HG03095 (cell line): ENCODE measurements at regions not wholly inside any gene's neighbourhood (a gene's known extent, or its start where the extent isn't known, plus 50 kb on each side); places are given as distances from the start of the nearest gene placed in this dataset.
A peak's percentile ranks its signal among the peaks of the same experiment; 100 is the strongest.
"Not testable (repeated sequence)": the region's sequence is repeated elsewhere in the genome, so short reads cannot be mapped to it uniquely, and the experiment has no call there.

Source experiments
- ATAC-seq: cut with Tn5 transposase; IDR thresholded peaks from one replicate; pipeline ENCODE4 v1.9.1; 2021; ENCODE audit warnings: moderate library complexity; ENCODE audit not compliant: unreplicated experiment

DNA sequence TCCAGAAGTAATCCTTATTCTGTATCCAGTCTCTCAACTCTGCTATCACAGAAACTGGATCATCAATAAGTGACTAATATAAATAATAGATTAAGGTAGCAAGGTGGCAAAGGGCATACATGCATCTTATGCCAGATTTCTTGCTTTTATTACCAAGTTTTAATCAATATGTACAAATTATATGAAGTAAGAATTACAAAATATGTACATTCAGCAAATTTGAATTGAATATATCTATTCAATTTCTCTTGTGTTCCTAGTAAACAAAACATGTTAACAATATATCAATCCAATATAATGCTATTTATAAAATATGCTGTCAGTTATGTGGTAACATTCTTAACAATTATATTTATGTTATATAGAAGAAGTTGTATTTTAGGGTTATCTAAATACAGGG lies 488.7 kb upstream of the COX7C start:
- ATAC-seq, result no peak

DNA sequence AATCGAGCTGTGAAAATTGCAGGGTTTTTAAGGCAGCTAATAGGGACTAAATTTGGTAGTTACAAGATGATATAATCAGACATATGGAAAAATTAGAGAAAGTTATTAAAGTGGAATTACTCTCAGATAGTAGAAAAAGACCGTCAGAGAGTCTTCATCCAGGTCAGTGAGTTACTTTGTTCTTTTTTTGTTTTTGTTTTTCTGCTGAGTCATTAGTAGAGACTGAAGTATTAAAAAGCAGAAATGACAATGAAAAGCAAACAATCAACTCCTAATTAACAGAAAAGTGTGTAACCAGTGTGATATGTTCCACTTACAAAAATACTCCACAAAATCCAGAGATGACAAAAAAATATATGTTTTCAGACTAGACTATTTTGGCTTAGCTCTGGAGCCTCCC lies 480.4 kb upstream of the COX7C start:
- ATAC-seq, result no peak

DNA sequence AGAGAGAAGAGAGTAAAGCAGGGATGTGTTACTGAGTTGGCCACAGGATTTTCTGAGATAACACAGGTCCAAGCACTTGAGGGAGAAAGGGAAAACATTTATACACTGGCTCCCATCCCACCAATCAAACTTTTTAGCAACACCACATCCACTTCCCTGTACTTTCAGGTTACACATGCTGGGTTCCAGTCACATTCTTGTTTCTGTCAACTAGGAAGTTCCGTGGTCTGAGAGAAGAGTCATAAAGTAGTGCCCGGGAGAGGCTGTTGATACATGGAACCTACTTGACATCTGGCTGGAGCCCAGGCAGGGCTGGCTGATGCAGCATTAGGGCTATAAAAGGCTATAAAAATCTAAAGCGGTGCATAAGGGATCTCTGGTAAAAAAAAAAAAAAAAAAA lies 473.9 kb upstream of the COX7C start:
- ATAC-seq, result no peak

DNA sequence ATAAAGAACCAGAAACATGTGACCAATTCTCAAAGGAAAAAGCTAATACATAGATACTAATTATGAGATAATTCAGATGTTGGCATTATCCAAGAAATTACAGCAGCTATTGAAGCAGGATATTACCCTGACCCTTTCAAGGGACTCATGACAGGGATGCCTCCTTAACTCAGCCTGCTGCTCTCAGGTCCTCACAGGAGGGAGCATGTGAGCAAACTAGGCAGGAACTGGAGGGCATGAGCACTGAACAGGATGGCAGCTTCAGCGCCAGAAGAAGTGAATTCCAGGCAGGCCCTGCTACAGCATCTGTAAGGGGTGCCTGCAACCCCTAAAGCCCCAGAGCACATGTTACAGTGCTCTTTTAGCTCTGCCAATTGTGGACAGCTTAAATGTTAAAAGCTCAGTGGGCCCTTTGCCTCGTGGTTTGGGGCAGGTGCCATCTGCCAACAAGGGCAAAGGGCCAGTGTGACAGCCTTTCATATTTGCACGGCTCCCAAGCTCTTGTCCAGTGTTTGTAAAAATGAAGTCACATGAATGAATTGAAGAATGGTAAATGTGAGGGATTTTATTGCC lies 464.7 kb upstream of the COX7C start:
- ATAC-seq, result no peak

DNA sequence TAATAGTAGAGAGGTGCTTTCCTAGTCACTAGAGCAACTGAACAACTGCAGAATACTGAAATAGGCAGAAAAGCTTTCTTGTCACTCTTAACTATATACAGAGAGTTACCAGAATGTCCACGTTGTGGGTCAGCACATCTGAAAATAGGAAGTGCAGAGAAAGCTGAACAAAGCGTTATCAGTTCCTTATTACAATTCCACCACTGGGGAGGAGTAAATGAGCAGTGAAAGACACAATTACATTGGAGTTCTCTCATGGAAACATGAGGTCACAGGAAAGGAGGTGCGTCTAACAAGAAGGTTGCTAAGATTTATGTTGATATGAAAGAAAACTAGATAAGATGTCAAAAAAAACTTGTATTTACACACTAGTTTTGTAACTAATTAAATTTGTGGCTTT lies 461.9 kb upstream of the COX7C start:
- no peak for ATAC-seq

DNA sequence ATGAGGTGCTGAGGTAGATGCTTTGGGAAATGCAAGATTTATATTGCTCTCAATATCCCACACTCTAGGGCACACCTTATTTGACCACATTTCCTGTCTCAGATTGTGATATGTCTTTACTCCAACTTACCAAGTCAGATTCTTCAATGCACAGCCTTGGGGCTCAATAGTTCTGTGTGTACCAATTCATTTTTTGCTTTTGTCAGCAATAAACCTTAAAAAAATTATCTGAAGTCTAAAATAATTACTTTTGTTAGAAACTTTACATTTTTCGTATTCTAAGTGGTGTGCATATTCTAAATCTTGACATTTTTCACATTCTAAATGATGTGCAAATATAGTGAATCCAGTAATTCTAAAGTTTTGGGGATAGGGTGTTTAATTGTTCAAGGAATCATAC lies 447.5 kb upstream of the COX7C start:
- no peak for ATAC-seq

DNA sequence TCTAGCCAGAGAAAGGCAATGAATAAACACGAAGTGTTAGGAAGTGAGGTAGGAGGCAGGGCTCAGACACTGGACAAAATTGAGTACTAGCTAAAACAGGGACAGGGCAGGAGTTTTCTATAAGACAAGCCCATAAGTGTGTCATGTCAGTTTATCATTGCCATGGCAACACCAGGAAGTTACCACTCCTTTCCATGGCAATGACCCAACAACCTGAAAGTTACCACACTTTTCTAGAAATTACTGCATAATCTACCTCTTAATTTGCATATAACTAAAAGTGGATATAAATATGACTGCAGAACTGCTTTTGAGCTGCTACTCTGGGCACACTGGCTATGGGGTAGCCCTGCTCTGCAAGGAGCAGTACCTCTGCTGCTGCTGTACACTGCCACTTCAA lies 442.5 kb upstream of the COX7C start:
- peak; percentile 76 for ATAC-seq

DNA sequence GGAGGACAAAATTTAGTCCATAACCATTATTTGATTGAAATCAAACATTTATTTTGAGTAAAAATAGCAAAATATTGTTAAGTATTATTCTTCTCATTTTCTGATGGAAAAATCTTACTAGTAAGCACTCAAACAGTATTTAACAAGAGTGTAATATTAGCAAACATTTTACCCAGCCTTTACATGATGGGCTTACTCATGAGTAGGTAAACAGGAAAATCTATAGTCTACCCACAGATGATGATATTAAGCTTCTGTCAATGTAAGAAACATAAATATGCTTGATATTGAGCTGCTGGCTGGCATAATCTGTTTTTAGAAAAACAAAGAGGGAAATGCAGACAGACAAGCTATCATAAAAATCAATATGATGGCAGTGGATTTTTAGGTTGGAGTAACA lies 418.5 kb upstream of the COX7C start:
- ATAC-seq, result no peak

DNA sequence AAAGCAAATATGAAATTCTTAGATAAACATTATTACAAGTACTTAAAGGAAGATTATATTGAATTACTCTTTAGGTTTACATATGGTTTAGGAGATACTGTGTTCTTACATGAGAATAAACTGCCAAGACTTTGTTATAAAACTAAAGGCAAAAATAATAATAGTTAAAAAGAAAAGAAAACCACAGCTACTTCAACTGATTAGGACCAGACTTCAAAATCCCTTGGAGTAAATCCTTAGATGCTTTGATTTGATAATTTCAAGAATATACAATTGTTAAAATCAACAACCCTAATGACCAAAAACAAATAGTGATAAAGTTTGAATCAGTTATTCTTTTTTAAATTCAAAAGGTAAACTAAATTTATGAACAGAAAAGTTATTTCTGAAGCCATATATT lies 389.6 kb upstream of the COX7C start:
- no peak for ATAC-seq

DNA sequence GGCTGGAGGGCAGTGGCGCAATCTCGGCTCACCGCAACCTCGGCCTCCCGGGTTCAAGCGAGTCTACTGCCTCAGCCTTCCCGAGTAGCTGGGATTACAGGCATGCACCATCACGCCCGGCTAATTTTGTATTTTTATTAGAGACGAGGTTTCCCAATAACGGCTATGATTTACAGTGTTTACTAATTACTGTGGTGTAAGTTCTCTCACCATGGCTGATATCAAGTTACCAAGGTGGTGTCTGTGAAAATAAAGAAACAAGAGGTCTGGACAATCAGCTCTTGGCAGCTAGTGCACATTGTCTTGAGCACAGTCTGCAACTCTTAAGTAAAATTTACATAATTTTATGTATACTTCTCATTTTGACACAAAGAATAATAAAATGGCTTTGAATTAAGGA lies 385.5 kb upstream of the COX7C start:
- no peak for ATAC-seq

DNA sequence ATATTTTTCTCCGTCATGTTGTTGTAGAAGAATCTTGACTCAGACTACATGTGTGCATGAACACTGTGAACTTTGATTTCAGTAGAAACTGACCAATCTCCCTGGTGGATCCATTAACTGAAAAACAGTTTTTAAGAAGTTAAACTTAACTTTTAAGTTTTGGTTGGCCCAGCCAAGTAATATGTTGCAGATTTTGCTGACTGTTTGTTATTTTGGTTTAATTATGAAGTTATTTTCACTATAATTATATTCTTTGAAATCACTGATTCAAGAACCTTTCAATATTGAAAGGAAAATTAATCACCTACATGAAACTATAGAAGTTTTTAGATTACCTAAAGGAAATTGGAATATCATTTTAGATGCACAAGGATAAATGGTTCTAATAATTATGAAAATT lies 373.6 kb upstream of the COX7C start:
- no peak for ATAC-seq

DNA sequence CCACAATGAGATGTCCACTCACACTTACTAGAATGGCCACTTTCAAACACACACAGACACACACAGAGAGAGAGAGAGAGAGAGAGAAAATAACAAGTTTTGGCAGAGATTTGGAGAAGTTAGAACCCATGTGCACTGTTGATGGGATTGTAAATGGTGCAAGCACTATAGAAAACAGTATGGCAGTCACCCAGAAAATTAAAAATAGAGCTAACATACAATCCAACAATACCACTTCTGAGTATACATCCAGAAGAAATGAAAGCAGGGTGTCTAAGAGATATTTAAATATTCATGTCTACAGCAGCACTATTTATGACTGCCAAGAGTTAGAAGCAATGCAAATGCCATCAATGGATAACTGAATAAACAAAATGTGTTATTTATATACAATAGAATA lies 359.9 kb upstream of the COX7C start:
- ATAC-seq, result no peak

DNA sequence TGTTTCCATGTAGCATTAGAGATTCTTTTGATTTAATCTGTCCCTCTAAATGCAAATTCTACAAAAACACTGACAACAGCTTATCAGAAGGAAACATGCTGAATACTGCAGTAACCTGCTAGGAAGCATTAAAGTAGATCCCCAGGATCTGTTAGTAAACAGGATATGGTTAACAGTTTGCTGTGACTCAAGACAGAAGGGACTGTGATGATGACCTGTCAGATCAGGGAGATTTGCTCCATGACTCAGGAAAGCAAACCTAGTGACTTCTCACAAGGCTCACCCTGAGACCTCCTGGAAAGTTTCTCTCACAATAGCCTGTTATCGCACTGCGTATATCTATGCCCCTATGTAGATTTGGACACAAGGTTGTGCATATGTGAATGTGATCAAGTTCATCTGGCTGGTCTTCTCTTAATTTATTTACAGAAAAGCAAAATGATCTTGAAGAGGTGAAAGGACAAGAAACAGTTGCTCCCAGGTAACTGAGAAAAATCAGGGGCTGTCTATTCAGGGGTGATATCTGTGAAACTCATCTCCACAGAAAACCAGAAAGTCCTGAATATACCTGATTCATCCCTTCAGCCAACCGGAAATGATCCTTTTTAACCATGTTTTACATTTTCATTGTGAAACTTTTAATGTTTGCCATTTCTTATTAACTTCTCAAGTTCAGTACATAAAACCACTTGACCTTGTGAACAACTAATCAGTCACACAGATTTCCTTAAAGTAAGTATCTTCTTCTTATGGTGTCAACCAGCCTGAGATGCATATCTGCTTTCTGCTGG lies 333.1 kb upstream of the COX7C start:
- not testable (repeated sequence) for ATAC-seq

DNA sequence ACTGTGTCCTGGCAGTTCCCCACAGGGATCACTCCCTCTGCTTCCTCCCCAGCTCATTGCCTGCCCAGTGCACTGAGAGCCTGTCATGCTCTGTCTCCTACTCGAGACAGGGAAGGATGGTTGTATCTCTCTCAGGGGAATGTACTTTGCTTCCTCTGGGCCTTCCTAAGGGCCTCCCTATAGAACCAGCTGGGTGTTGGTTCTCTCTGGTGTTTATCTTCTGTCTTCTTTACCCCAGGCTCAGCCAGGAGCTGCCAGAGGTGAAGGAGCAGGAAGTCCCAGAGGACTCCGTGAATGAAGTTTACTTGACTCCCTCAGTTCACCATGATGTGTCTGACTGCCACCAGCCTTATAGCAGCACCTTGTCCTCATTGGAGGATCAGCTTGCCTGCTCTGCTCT lies 330.3 kb upstream of the COX7C start:
- ATAC-seq, result not testable (repeated sequence)

DNA sequence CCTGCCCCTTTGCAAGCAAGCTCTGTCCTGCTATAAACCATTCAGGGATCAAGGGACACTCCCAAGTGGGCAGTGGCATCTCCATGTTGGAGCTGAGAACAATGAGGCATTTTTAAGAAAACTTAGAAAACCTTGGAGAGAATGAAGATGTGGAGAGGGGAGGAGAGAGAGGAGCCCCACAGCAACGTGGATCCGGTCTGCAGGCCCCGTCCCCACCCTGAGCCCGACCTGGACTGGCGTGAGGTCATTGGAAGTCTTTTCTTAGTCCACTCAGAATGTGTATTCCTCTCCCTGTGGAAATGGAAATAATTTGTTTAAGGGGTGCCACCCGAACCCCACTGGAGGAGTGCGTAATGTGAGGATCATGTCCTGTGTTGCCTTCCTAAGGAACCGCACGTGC lies 328.0 kb upstream of the COX7C start:
- not testable (repeated sequence) for ATAC-seq

DNA sequence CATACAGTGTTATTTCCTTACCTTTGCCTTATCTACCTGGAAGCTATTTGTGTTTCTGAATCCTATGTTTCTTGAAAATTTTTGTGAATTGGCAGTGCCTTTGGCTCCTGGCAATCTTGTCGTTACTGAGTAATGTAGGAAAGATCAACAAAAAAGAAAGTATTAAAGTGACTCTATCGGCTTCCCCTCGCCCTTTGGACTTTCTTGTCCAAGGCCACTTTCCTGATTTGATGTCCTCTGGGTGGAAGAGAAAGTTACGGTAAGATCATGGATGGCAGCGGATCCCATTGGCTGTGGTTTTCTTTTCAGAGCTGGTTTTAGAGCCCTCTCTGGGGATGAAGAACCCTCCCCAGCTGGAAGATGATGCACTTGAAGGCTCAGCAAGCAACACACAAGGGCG lies 324.9 kb upstream of the COX7C start:
- ATAC-seq, result not testable (repeated sequence)

DNA sequence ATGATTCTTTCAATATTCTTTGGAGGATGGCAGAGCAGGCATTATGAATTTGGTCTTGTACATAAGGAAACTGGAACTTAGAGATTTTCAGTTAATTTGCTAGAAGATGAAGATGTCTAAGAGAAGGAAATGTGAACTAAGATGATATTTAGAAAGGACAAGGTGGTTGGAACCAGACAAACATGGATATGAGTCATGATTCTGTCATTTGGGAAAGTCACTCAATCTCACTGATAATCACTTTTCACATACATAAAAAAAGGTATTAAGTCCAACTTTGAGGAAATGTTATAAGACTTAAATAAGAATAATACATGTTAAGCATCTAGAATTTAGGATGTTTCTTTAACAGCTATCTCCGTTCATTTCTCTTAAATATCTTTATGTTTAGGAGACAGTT lies 315.1 kb upstream of the COX7C start:
- not testable (repeated sequence) for ATAC-seq

DNA sequence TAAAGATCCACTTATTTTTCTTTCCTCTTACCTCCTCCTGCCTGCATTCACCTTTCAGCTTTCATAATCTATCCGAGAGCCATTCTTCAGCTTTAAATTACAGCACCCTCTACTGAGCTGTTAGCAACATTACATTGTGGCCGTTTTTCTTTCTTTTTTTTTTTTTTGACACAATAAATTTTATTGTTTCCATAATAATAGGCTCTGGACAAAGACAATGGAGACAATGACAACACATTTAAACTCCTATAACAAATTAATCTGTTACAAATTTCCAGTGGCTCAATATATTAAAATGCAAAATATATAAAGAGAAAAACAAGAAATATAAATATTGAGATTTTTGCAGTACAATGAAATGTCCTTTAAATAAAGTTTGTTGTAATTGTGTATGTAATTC lies 312.7 kb upstream of the COX7C start:
- not testable (repeated sequence) for ATAC-seq

DNA sequence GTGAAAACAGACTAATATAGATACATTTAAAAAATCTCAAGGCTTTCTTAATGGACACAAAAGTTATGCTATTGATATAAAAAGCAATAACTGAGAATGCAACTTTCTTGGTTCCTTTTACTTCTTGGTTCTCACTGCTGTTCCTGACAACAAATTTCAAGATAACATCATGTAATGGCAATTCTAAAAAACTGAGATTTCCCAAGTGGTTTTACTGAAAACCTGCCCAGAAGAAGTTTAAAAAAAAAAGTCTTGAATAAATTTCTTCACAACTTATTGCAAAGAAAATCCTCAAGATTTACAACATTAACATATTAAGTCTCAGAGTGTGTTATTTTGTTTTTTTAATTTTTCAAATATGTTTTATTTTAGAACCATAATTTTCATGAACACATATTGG lies 302.8 kb upstream of the COX7C start:
- no peak for ATAC-seq

DNA sequence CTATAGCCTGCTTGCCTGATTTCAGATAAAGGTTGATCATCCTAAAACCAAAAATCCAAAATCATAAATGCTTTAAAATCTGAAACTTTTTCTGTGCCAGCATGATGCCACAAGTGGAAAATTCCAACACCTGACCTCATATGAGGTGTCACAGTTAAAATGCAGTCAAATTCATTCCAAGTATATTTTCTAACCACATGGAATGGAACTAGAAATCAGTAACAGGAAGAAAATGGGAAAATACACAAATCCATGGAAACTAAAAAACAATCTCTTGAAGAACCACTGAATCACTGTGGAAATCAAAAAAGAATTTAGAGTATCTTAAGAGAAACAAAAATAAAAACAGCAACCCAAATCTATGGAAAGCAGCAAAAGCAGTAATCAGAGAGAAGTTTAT lies 297.5 kb upstream of the COX7C start:
- ATAC-seq, result no peak

DNA sequence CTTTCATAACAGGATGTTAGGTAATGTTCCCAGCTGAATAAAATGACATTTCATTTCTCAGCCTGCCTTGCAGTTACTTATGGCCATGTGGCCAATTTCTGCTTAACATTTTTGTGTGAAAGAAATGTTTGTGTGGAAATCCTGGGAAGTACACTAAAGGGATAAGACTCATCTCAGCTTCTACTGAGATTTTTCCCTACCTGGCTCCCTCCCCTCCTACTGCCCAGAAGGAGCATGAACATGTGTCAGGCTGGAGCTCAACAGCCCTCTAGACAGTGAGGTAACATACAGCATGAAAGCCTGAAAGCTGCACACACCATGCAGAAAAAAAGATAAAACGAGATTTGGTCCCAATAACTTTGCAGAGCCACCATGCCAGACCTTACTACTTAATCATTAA lies 288.4 kb upstream of the COX7C start:
- no peak for ATAC-seq

DNA sequence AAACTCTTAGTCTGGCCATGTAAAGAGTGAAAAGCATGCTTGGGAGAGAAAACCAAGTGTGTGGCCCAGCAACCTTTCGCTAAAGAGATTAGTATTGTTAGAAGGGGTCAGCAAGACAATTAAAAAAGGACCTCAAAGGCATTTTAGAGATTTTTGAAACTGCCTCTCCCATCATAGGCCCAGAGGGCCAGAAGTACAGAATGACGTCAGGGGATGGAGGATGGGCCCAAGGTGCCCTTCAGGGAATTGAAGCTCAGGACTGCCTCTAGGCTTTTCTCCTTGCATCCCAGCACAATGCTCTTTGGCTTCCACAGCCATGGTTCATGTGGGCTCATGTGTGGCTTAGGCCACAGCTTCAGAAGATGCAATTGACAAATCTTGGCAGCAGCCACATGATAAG lies 287.0 kb upstream of the COX7C start:
- no peak for ATAC-seq

DNA sequence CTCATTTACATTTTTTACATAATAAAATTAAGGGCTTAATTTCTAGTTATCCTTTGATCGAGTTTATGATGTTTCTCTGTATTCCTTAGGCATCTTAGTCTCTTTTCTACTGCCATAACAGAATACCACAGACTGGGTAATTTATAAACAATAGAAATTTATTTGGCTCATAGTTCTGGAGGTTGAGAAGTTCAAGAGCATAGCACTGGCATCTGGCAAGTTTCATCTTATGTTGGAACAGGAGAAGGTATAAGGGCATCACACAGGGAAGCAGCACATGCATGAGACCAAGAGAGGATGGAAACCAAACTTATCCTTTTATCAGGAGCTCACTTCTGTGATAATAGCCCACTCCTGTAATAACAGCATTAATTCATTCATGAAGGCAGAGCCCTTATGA lies 284.9 kb upstream of the COX7C start:
- ATAC-seq, result no peak
